Stimulated activated CD8-positive, alpha-beta memory T cell treated with anti-CD3 and anti-CD28 coated beads, Interleukin-7, amount 100 ng/mL, for 1 hour (primary cell): ENCODE measurements at regions not wholly inside any gene's neighbourhood (a gene's known extent, or its start where the extent isn't known, plus 50 kb on each side); places are given as distances from the start of the nearest gene placed in this dataset.

Experiments used
- DNase-seq, 2 donors: peaks; one replicate each; pipeline ENCODE4 v3.0.0-alpha.2; 2020; ENCODE audit warnings: low read depth in 2 of 2

DNA sequence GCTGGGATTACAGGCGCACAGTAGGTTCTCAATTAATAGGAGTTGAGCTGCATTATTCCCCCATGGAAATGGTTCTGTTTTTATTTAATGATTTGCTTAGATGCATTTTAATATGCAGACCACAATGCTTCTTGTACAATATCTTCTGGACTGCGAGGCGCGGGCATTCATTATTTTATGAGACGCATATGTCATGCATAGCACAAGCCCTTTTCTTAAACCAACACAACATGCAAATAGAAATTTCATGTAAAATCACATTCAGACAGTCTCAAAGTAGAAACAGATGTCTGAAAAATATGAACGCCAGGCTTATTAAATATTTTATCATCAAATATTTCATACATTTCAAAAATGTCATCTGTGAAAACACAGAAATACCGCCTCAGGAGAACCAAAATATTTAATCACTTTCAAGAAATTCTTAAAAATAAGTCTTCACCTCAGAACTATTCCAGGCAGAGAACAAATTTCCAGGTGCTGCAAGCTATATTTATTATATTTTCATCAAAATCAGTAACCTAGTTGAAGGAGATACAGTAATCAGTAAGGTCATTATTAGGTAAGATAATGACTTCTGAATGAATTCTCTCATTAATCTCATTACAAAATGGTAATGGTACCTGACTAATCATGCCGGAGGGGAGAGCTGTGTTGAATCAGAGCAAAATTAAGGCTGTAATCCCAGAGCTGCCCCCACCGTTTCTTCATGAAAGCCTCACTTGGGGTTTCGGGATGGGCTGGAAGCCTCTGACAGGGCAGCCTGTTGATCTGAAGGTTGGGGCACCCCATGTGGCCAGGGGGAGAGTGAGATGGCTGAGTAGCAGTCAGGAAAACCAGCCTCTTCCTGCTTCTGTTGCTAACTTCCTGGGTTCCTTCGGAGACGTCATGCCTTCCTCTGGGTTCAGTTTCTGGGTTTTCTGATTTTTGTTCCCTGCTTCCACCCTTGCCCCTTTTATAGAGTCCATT, 133.9 kb upstream of the ZNF618 start:
- no peak for DNase-seq

DNA sequence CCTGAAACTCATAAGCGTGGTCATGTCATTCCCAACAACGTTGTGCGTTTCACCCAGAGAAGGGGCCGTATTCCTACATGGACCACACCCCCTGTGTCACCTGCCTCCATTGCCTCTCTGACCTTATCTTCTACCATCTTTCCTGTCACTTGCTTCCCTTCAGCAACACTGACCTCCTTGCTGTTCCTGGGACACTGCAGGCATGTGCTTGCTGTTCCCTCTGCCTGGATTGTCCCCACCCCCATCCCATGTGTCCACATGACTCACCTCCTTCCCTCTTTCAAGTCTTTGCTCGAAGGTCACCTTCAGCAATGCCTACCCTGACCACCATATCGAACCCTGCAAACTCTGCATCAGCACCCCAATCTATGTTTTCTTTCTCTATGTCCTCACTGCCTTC, 133.2 kb upstream of the ZNF618 start:
- no peak for DNase-seq

DNA sequence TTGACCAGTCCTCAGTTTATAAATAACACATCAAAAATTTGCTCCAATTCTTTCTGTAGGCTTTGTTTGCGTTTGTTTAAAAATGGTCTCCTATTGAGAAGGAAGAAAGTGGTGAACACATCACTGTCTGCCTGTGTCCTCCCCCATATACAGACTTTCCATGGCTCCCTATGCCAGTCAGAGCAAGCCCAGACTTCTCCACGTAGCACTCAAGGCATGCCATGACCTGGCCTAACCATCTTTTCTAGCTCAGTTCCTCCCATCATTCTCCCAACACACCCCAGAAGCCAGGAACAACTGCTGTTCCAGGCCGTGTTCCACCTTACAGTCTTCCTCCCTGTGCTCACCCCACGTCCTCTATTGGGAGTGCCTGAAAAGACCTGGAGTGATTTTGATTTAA, 129.6 kb upstream of the ZNF618 start:
- DNase-seq, result no peak

DNA sequence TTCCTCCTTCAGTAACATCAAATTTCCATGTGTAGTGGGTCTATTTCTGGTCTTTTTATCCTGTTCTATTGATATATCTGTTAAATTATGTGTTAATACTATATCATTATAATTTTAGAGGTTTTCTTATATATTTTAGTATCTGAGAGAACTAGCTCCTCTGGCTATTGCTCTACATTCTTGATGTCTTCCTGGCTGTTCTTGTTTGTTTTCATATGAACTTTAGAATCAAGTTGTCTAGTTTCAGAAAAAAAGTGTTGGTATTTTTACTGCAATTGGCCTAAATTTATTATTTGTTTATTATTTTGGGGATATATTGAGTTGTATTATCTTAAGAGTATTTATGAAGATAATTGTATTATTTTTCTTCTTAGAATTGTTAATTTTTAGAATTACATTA, 128.0 kb upstream of the ZNF618 start:
- DNase-seq, result no peak

DNA sequence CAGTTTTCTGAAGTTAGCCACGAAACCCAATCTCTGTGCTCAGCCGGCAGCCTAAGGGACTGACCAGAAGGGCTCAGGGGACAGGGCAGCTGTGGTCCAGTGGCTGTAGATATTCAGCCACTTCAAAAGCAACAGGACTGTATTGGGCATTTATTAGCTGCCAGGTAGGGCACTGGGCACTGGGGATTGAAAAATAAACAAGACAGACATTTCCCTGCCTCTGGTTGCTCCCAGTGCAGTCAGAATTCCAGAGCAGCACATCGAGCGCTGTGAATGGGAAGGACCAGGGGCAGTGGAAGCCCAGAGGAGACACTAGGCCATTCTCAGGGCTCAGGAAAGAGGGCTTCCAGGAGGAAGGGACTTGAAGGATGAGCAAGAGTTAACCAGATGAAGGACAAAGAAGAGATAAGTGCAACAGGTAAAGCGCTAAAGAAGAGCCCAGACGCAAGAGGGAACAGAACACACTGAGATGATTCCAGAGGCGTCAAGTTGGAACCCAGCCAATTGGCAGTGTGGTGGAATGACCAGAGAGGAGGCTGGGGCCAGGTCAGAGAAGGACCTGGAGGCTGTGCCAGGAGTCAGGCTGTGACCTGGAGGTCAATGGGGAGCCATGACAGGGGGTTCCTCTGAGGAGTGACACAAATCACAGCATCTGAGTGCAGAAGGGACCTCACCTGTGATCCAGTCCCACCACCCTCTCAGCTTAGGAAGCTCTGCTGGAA, 122.5 kb upstream of the ZNF618 start:
- DNase-seq, result no peak

DNA sequence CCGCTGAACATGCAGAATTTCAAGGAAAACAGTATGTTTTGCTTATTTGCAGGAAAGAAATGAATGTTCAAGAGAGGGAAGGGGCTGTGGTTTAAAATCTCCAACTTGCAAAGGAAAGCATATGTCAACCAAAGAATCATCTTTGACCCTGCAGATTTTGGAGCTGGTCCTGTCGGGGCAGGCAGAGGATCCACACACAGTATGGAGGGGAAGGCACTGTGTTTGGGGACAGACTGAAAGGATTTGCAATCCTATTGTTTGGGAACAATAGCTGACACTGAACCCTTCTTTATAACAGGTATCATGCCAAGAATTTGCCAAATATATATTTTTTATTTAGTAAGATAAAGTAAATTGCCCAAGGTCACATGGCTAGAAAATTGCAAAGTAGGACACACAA, 121.4 kb upstream of the ZNF618 start:
- DNase-seq, result no peak

DNA sequence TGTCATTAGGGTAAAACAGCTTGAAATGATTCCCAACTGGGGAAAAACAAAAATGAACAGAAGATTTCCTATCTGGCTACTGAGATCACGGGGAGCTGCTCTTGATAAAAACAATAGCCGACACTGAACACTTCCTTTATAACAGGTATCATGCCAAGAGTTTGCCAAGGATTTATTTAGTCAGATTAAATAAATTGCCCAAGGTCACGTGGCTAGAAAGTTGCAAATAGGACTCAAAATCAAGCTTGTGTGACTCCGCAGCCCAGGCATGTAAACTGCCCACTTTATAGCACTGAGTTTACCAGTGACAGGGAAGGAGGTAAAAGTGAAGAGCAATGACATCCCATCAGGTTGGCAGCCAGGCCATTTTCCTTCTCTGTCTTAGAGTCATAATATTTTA, 120.7 kb upstream of the ZNF618 start:
- DNase-seq, result no peak

DNA sequence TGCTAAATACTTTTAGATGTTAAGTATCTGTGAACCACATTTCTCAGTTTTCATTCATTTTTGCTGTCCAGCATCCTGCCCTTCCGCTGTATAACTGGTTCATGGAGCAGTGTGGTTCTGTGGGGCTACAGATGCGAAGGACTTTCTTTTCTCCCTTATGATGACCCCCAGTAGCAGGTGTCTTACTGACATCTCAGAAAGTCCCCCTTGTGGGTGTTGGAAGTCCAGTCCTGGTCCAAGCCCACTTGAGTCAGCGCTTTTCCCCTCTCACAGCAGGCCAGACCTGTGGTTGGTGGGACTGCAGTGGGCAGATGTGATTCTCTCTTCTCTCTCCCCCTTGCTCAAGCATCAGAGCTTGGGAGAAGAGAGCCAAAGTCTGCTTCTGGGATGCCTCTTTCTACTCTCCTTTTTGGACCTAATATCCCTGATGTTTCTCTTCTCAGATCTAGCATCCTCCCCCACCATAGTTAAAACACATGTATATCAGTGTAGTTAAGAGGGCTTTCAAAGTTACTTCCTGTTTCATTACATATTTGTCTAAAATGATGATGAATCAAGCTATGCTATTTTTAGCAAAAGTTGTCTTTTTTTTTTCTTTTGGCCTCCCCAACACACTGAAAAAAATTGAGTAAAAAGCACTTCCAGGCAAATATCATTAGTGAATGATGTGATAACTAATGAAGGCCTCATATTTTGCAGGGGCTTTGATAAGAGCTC, 119.5 kb upstream of the ZNF618 start:
- DNase-seq, result no peak

DNA sequence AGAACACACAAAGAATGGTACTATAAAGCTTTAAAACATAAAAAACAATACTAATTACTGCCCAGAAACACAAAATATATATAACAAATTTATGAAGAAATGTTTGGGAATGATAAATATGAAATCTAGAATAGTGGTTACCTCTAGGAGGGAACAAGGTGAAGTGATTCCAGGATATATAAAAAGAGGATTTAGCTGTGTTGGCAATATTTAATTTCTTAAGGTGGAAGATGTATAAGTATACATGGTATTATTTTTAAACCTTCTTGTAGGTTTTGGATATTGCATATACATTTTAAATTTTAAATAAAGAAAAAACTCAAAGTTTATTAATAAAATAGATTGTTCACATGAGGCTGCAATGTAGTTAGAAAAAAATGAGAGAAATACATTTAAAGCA, 112.7 kb upstream of the ZNF618 start:
- DNase-seq, result no peak

DNA sequence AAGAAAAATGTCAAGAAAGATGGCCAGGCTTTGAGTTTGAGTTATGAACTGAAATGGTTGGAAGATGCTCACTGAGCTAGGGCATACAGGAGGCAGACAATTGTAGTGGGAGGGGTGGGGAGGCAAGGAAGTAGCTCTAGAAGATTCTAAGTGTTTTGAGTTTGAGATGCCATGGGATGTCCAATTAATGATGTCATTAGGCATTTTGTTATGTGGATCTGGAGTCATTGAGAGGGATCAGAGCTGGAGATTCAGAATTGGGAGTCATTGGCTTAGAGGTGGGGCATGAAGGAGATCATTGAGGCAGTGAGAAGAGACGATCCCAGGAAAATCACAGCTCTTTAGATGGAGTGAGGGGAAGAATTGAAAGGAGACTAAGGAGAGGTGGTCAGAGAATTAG, 111.5 kb upstream of the ZNF618 start:
- DNase-seq, result no peak

DNA sequence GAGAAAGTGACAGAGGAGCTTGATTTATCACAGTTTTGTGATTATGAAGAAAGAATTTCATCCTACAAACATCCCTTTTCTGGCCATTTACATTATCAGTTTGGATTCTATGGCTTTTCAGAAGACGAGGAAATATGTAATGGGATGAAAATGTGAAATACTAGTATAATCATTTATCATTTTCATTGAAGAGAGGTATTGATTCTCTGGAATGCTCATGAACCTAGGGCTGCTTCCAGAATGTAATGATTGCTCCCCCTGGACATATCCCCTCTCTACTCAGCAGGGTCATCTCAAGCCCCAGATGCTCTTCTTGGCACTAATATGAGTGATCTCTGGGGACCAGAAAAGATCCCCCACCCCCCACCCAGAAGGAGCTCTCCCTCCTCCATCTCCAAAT, 106.7 kb upstream of the ZNF618 start:
- no peak for DNase-seq

DNA sequence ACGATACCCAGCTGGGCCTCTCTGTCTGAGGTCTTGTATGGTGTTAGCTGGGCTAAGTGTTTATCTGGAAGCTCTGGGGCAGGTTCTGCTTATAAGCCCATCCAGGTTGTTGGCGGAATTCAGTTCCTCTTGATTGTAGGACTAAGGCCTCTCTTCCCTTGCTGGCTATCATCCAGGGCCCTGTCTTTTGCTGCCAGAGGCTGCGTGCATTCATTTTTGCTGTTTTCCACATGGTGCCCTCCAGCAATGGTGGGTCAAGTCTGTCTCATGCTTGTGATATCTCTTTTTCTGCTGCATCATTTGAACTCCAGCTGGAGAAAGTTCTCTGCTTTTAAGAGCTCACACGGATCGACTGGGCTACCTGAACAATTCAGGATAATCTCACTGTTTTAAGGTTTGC, 105.7 kb upstream of the ZNF618 start:
- no peak for DNase-seq

DNA sequence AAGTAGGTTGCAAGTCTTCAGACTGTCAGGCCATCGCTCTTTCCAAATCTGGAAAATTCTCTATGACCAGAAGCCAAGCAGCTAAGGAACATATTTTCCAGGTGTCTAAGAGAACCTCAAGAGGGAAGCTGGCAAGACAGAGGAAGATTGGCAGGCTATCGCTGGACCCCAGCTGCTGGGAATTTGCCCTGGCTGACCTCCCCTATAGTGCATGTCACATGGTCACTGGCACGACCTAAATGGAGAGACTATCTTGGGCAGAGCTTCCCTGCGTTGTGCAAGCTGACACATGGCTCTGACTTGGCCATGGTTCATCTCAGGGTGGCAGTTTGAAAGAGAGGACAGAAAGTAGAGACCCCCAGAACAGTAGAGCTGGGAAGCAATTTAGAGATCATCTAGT, 104.9 kb upstream of the ZNF618 start:
- no peak for DNase-seq

DNA sequence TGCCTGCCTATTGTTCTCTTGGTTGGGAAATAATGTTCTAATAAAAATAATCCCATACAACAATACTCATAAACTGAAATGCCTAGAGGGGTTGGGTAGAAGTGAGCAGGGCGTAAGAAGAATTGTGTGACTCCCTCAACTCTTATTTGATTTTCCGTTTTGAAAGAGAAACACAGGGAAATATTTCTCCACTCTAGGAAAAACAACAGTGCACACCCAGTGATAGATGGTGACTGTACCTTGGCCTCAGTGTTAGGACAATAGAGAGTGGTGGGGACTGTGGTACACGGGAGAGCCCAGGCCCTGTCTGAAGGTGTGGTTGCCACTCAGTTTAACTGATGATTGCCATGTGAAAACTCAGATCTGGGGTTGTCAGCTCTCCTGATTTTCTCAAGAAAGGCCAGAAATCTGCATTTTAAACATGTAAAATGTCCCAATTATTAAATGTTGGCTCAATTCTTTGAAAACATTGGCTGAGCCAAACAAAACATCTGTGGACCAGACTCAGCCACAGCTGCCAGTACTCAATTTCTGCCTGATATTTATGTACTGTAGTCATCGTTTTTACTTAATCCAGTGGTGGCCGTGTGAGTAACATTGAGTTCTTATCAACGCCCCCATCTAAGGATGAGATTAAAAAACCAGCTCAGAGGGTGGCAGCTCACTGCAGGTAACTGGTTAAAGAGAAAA, 103.8 kb upstream of the ZNF618 start:
- DNase-seq, result no peak

DNA sequence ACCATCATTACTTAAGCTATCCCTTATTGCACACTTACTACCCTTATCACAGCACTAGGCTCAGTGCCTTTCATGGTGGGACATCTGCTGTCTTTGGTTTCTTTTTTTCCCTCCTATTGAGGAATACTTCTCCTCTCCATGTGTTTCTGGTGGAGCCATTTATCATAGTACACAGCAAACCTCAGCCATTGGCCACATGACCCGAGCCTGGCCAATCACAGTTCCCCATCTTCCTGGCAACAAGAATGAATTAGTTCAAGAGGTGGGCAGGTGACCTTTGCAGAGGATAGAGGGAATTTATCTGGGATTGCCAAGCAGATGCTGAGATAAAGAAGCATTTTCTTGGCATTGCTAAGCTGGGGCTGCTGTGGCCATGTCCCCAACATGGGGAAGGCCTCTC, 101.1 kb upstream of the ZNF618 start:
- no peak for DNase-seq

DNA sequence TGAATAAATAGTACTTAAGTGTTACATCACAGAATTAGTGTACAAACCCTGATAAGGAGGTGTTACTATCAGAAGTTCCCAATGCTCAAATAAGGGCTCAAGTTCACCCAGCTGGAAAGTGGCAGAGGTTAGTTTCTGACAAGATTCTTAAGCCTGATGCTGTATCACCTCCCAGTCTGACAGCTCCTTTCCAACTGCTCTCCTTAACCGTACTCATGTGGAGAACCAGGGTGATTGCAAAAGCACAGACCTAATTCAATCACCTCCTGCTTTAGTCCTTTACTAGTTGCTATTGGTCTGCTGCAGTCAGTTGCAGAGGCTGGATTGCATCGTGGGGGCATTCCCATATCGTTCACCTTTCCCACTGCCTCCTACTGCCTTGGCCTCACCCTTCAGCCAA, 100.4 kb upstream of the ZNF618 start:
- no peak for DNase-seq

DNA sequence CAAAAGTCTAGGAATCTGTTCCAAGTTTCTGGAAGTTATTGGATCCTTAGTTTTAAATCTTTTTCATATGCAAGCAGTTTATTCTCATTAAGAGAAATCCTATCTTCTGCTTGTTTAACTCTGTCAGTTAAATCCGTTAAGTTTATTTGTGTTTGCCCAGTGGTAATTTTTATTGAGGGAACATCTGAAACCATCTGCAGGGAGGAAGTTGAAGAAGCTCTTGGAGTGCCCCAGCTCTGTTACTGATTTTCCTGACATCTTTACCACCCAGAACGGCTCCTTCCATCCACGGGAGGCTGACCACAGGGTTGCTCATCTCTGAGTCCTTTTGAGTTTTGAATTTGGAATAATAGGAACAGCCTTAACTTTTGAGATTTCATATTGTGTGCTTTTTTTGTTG, 99.9 kb upstream of the ZNF618 start:
- DNase-seq, result no peak

DNA sequence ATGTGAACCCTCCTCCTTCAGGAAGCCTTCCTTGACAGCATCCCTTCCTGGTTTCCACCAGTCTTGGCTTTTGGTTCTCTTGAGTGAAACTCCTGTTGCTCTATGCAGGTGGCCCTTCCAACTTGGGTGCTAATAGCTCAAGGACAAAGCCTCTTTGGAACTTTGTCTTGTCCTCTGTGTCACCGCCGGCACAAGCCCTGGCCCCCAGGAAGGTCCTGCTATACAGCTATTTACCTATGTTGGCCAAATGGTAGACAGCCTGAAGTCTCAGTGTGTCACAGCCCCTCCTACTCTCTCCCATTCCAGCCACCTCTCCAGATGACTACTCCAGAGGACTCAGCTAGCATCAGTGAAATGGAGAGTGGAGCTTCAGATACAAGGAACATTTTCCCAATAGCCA, 94.7 kb upstream of the ZNF618 start:
- no peak for DNase-seq

DNA sequence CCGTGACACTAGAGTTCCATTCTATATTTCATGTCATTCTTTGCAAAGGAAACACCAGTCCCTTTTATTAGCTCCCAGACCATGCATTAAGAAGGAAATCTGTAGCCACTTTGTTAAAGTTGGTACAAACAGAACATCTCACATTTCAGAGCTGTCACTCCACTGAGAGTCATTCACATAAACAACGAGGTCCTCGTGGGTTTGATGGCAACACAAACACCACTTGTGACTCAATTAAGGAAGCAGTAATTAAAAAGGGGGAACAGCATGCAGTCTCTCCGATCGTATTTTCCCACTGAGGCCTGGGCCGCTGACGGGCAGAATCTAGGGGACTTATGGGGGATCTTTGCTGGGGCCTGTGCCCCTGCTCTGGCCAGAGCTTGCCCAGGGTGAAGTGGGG, 94.2 kb upstream of the ZNF618 start:
- no peak for DNase-seq

DNA sequence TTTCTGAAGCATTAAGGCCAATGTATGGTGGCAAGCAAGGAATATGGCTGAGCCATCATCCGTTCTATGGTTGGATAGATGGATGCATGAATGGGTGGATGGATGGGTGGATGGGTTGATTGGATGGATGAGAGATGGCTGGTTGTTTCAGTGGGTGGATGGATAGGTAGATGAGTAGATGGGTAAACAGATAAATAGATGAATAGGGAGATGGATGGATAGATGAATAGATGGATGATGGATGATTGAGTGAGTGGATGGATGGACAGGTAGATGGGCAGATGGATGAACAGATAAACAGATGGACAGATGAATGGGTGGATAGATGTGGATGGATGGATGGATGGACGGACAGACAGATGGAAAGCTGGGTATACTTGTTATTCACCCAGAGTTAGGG, 92.6 kb upstream of the ZNF618 start:
- no peak for DNase-seq

DNA sequence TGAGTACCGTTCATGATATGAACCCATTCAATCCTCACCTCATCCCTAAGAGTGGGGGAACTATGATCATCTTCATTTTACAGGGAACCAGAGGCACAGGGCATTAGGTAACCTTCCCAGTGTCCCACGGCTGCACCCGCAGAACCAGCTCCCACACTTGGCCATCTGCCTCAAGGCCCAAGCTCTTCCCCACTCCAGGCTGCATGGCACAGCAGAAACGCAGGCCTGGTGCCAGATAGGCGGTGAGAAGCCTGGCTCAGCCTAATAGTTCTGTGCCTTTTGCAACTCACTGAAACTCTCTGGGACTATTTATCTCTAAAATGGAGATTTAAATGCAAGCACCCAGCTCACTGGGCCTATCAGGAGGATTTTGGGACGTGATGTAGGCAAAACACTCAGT, 90.8 kb upstream of the ZNF618 start:
- no peak for DNase-seq

DNA sequence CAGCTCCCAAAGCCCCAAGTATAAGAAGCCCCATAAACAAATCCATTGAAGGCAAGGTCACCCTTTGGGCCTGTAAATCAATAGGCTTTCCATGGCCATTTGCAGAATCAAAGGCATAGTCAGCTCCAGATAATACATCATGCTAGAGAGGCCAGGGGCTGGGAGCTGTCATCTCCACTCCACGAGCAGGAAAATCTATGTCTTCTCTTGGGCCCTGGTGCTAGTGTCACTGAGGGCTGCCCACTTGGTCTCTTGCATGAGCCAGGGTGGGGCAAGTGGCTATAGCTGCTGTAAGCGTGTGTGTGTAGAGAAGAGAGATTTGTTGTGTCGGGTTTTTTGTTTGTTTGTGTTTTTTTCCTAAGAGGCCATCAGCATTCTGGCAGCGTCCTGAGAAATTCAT, 90.0 kb upstream of the ZNF618 start:
- DNase-seq, result no peak
